ENCODE measurements at regions not wholly inside any gene's neighbourhood (a gene's known extent, or its start where the extent isn't known, plus 50 kb on each side); places are given as distances from the start of the nearest gene placed in this dataset.
A peak's percentile ranks its signal among the peaks of the same experiment; 100 is the strongest.
"Not testable (repeated sequence)": the region's sequence is repeated elsewhere in the genome, so short reads cannot be mapped to it uniquely, and the experiment has no call there.

GRCh38 chr5:99104538-99105132 lies 175.8 kb upstream of the CHD1 start:
- no peak for DNase-seq

GRCh38 chr5:99102073-99102697 lies 173.4 kb upstream of the CHD1 start:
- DNase-seq = no peak

GRCh38 chr5:99099691-99100090 lies 170.9 kb upstream of the CHD1 start:
- DNase-seq = no peak

- DNase-seq = no peak
Observed at GRCh38 chr5:99089822-99090549, 161.2 kb upstream of the CHD1 start.

GRCh38 chr5:99088309-99088708 lies 159.5 kb upstream of the CHD1 start:
- DNase-seq = no peak

GRCh38 chr5:99083197-99083596 lies 154.4 kb upstream of the CHD1 start:
- DNase-seq = no peak

- DNase-seq = no peak
Observed at GRCh38 chr5:99081711-99082110, 152.9 kb upstream of the CHD1 start.

GRCh38 chr5:99076723-99077640 lies 148.2 kb upstream of the CHD1 start:
- DNase-seq = no peak

GRCh38 chr5:99072846-99073245 lies 144.0 kb upstream of the CHD1 start:
- no peak for DNase-seq

GRCh38 chr5:99070822-99071221 lies 142.0 kb upstream of the CHD1 start:
- DNase-seq = no peak

- DNase-seq = no peak
Observed at GRCh38 chr5:99070362-99070761, 141.6 kb upstream of the CHD1 start.

GRCh38 chr5:99068944-99069650 lies 140.3 kb upstream of the CHD1 start:
- DNase-seq = no peak

GRCh38 chr5:99063737-99064136 lies 134.9 kb upstream of the CHD1 start:
- no peak for DNase-seq

GRCh38 chr5:99061711-99062110 lies 132.9 kb upstream of the CHD1 start:
- no peak for DNase-seq

GRCh38 chr5:99061299-99061698 lies 132.5 kb upstream of the CHD1 start:
- DNase-seq = no peak

- DNase-seq = peak; percentile 86
Observed at GRCh38 chr5:99060306-99061261, 131.8 kb upstream of the CHD1 start.

GRCh38 chr5:99059685-99060084 lies 130.9 kb upstream of the CHD1 start:
- DNase-seq = no peak

- no peak for DNase-seq
Observed at GRCh38 chr5:99058466-99058865, 129.7 kb upstream of the CHD1 start.

GRCh38 chr5:99054972-99055371 lies 126.2 kb upstream of the CHD1 start:
- DNase-seq = no peak

- no peak for DNase-seq
Observed at GRCh38 chr5:99045871-99046270, 117.1 kb upstream of the CHD1 start.

- not testable (repeated sequence) for DNase-seq
Observed at GRCh38 chr5:99043257-99043656, 114.5 kb upstream of the CHD1 start.
